ENCODE measurements at regions not wholly inside any gene's neighbourhood (a gene's known extent, or its start where the extent isn't known, plus 50 kb on each side); places are given as distances from the start of the nearest gene placed in this dataset.

- H3K27me3 ChIP-seq, result no peaks in the 10 kb centered on the region
- TF ChIP-seq EP300 (IDR thresholded peaks at IDR 0.05), result no peak
- no peak for TF ChIP-seq POLR2A (IDR thresholded peaks at IDR 0.05)
- TF ChIP-seq CTCF (IDR thresholded peaks at IDR 0.05), result no peak
- no peak overlapping the region for H3K27ac ChIP-seq
- H3K9me3 ChIP-seq, result no peaks in the 10 kb centered on the region
- H3K4me1 ChIP-seq, result no peaks in the 10 kb centered on the region
- H3K4me3 ChIP-seq, result no peak overlapping the region
- 53 to 56% methylated on average over 5 of the region's 5 CpGs for WGBS, 2 donors
- DNase-seq (ENCODE audit: low spot score in 2 of 2), result no peak
- H3K36me3 ChIP-seq, result no peaks in the 10 kb centered on the region
These were observed 274.7 kb downstream of the YTHDC2 start for GRCh38 chr5:113788141-113788655.

GRCh38 chr5:113789769-113790168 is 276.3 kb downstream of the YTHDC2 start:
- no peaks in the 10 kb centered on the region for H3K4me1 ChIP-seq
- no peaks in the 10 kb centered on the region for H3K27me3 ChIP-seq
- H3K4me3 ChIP-seq, result no peak overlapping the region
- H3K27ac ChIP-seq, result no peak overlapping the region
- DNase-seq (ENCODE audit: low spot score in 2 of 2), result no peak
- TF ChIP-seq EP300 (IDR thresholded peaks at IDR 0.05) (no peak), POLR2A (IDR thresholded peaks at IDR 0.05) (no peak), CTCF (IDR thresholded peaks at IDR 0.05) (no peak)
- WGBS, 2 donors, result 85 to 90% methylated on average over 3 of the region's 3 CpGs
- no peaks in the 10 kb centered on the region for H3K9me3 ChIP-seq
- H3K36me3 ChIP-seq, result no peaks in the 10 kb centered on the region

GRCh38 chr5:113792806-113793205 is 279.3 kb downstream of the YTHDC2 start:
- H3K27ac ChIP-seq, result no peak overlapping the region
- no peaks in the 10 kb centered on the region for H3K4me1 ChIP-seq
- 50 to 54% methylated on average over 4 of the region's 4 CpGs for WGBS, 2 donors
- no peak overlapping the region for H3K4me3 ChIP-seq
- H3K27me3 ChIP-seq, result no peaks in the 10 kb centered on the region
- no peak for DNase-seq (ENCODE audit: low spot score in 2 of 2)
- H3K36me3 ChIP-seq, result no peaks in the 10 kb centered on the region
- no peak for TF ChIP-seq CTCF (IDR thresholded peaks at IDR 0.05)
- TF ChIP-seq EP300 (IDR thresholded peaks at IDR 0.05), result no peak
- TF ChIP-seq POLR2A (IDR thresholded peaks at IDR 0.05), result no peak
- H3K9me3 ChIP-seq, result no peaks in the 10 kb centered on the region

GRCh38 chr5:113794981-113795380 is 281.5 kb downstream of the YTHDC2 start:
- TF ChIP-seq EP300 (IDR thresholded peaks at IDR 0.05) (no peak), POLR2A (IDR thresholded peaks at IDR 0.05) (no peak), CTCF (IDR thresholded peaks at IDR 0.05) (no peak)
- no peak overlapping the region for H3K27ac ChIP-seq
- no peaks in the 10 kb centered on the region for H3K27me3 ChIP-seq
- no peaks in the 10 kb centered on the region for H3K36me3 ChIP-seq
- DNase-seq (ENCODE audit: low spot score in 2 of 2), result no peak
- 62 to 76% methylated on average over 1 of the region's 1 CpG for WGBS, 2 donors
- no peaks in the 10 kb centered on the region for H3K4me1 ChIP-seq
- no peak overlapping the region for H3K4me3 ChIP-seq
- H3K9me3 ChIP-seq, result no peaks in the 10 kb centered on the region

GRCh38 chr5:113800686-113801085 is 287.2 kb downstream of the YTHDC2 start:
- no peaks in the 10 kb centered on the region for H3K27me3 ChIP-seq
- H3K4me1 ChIP-seq, result no peaks in the 10 kb centered on the region
- DNase-seq (ENCODE audit: low spot score in 2 of 2), result no peak
- no peak overlapping the region for H3K4me3 ChIP-seq
- no peaks in the 10 kb centered on the region for H3K36me3 ChIP-seq
- H3K9me3 ChIP-seq, result no peaks in the 10 kb centered on the region
- TF ChIP-seq POLR2A (IDR thresholded peaks at IDR 0.05) (no peak), CTCF (IDR thresholded peaks at IDR 0.05) (no peak), EP300 (IDR thresholded peaks at IDR 0.05) (no peak)
- H3K27ac ChIP-seq, result no peak overlapping the region
- WGBS, 2 donors, result 75 to 83% methylated on average over 3 of the region's 3 CpGs

Measured in tibial nerve (tissue), 4 donors.